ENCODE measurements at regions not wholly inside any gene's neighbourhood (a gene's known extent, or its start where the extent isn't known, plus 50 kb on each side); places are given as distances from the start of the nearest gene placed in this dataset.
A peak's percentile ranks its signal among the peaks of the same experiment; 100 is the strongest.

GRCh38 chr4:89483833-89484232, 176.2 kb upstream of the GPRIN3 start:
- no peak overlapping the region for H3K4me3 ChIP-seq (ENCODE audit: low read depth, low read length)
- in situ Hi-C loops (cut with HindIII; ENCODE audit: low sequenced_read_pairs), result no loop called here
- DNase-seq (ENCODE audit: low read depth, low spot score), result no peak
- TF ChIP-seq, protein P1, sequence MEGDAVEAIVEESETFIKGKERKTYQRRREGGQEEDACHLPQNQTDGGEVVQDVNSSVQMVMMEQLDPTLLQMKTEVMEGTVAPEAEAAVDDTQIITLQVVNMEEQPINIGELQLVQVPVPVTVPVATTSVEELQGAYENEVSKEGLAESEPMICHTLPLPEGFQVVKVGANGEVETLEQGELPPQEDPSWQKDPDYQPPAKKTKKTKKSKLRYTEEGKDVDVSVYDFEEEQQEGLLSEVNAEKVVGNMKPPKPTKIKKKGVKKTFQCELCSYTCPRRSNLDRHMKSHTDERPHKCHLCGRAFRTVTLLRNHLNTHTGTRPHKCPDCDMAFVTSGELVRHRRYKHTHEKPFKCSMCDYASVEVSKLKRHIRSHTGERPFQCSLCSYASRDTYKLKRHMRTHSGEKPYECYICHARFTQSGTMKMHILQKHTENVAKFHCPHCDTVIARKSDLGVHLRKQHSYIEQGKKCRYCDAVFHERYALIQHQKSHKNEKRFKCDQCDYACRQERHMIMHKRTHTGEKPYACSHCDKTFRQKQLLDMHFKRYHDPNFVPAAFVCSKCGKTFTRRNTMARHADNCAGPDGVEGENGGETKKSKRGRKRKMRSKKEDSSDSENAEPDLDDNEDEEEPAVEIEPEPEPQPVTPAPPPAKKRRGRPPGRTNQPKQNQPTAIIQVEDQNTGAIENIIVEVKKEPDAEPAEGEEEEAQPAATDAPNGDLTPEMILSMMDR (IDR thresholded peaks at IDR 0.05; ENCODE audit: low read depth, low read length), result no peak

DNA sequence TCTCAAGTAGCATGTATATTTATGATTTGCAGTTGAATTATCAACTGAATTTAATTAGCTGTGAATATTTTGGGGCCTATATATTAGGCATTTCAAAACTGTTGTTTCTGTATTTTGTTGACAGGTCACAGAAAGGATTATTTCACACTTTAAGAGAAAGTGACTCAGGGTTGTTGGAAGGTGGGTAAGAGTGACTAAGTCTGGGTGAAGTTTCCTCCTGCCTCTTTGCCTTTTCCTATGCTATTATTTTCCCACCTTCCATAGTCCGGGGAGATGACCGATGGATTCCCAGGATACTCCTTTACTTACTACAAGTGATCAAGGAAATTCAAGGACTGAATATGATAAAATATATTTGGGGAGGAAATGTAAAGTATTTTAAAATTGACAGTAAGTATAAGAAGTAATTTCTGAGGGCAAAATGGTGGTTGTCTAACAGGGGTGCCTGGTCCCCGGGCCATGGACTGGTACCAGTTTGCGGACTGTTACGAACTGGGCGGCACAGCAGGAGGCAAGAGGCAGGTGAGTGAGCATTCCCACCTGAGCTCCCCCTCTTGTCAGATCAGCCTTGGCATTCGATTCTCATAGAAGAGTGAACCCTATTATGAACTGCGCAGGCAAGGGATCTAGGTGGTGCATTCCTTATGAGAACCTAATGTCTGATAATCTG, 175.5 kb upstream of the GPRIN3 start:
- in situ Hi-C loops (cut with HindIII; ENCODE audit: low sequenced_read_pairs), result no loop called here
- H3K4me3 ChIP-seq (ENCODE audit: low read depth, low read length), result no peak overlapping the region
- TF ChIP-seq, protein P1 (IDR thresholded peaks at IDR 0.05; ENCODE audit: low read depth, low read length), result no peak
- DNase-seq (ENCODE audit: low read depth, low spot score), result no peak

DNA sequence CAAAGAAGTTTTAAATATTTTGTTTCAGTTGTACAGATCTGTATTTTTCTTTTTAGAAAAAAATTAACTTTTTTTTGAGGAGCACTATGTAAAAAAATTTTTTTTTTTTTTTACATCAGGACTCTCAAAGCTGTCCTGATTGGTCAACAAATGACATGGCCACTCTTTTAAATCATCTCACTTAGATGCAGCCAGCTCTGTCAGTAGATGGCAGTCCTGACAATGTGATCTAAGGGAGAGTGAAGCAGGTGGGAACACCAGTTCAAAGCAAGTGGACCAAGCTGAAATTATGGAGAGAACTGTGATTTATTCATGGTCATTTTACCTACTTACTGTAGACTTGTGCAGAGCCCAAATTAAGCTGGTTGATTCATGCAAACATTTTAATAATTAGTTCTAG, 174.7 kb upstream of the GPRIN3 start:
- H3K4me3 ChIP-seq (ENCODE audit: low read depth, low read length), result no peak overlapping the region
- TF ChIP-seq, protein P1 (IDR thresholded peaks at IDR 0.05; ENCODE audit: low read depth, low read length), result peak; percentile 42
- in situ Hi-C loops (cut with HindIII; ENCODE audit: low sequenced_read_pairs), result no loop called here
- peak; percentile 39 for DNase-seq (ENCODE audit: low read depth, low spot score)

DNA sequence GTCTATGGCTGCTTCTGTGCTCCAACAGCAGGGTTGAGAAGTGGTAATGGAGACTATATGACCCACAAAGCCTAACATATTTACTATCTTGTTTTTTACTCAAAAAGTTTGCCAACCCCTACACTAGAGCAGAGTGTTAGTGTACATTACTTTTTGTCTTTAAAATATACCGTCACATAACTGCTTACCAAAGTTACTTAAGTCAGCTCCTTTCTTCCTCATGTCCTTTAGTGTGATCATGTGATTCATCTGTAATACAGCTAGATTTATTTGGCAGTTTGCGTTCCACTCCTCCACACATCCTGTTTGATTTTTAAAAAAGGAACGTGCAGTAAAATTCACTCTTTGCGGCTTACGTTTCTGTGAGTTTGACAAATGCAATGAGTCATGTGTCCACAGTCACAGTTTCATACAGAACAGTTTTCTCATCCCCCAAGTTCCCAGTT, 162.4 kb upstream of the GPRIN3 start:
- TF ChIP-seq, protein P1 (IDR thresholded peaks at IDR 0.05; ENCODE audit: low read depth, low read length), result no peak
- no peak overlapping the region for H3K4me3 ChIP-seq (ENCODE audit: low read depth, low read length)
- DNase-seq (ENCODE audit: low read depth, low spot score), result peak; percentile 94
- in situ Hi-C loops (cut with HindIII; ENCODE audit: low sequenced_read_pairs), result no loop called here

DNA sequence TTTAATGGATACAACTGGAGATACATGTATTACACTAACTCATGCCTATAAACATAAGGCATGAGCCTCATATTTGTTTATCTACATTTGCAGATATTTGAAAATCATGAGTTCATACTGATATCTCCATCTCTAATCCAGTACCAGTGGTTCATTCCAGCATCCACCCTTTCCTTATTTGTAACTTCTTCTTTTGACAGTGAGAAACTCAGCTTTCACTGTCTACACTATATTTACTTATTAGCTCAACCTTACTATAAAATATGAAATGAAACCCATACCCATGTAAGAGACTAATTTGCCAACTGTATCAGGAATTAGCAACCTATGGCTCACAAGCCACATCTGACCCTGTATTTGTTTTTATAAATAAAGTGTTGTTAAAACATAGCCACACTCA, 161.9 kb upstream of the GPRIN3 start:
- no peak overlapping the region for H3K4me3 ChIP-seq (ENCODE audit: low read depth, low read length)
- TF ChIP-seq, protein P1 (IDR thresholded peaks at IDR 0.05; ENCODE audit: low read depth, low read length), result no peak
- no peak for DNase-seq (ENCODE audit: low read depth, low spot score)
- in situ Hi-C loops (cut with HindIII; ENCODE audit: low sequenced_read_pairs), result no loop called here

DNA sequence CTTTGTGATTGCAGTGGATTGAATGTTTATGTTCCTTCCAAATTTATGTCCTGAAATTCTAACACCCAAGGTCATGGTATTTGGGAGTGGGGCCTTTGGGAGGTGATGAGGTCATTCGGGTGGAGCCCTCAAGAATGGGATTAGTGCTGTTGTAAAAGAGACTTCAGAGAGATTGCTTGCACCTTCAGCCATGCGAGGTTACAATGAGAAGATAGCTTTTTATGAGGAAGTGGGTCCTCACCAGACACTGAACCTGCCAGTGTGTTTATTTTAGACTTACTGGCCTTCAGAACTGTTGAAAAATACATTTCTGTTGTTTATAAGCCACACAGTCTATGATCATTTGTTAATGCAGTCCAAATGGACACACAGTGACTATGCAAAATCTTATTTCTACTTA, 161.0 kb upstream of the GPRIN3 start:
- in situ Hi-C loops (cut with HindIII; ENCODE audit: low sequenced_read_pairs), result no loop called here
- H3K4me3 ChIP-seq (ENCODE audit: low read depth, low read length), result no peak overlapping the region
- DNase-seq (ENCODE audit: low read depth, low spot score), result no peak
- TF ChIP-seq, protein P1 (IDR thresholded peaks at IDR 0.05; ENCODE audit: low read depth, low read length), result no peak

Data from astrocyte of the spinal cord (primary cell).